Activated CD4-positive, alpha-beta memory T cell treated with anti-CD3 and anti-CD28 coated beads, Interleukin-2, amount 10 ng/mL, durations not matched to agents 7 days and 5 days (primary cell): ENCODE measurements at regions not wholly inside any gene's neighbourhood (a gene's known extent, or its start where the extent isn't known, plus 50 kb on each side); places are given as distances from the start of the nearest gene placed in this dataset.

ENCODE experiments used
- CTCF ChIA-PET: fragments of 350-600 bp; sonication (Branson Sonifier 250); formaldehyde crosslinking; loops from one replicate; lab custom pipeline; 2021; ENCODE audit warnings: antibody characterized with exemption, inconsistent platforms; lab: Charles Lee
- POLR2A ChIA-PET: fragments of 350-600 bp; sonication (Branson Sonifier 250); formaldehyde crosslinking; loops from one replicate; lab custom pipeline; 2021; ENCODE audit warnings: antibody characterized with exemption; lab: Charles Lee
- DNase-seq: peaks from one replicate; pipeline ENCODE4 v3.0.0-alpha.2; 2020
- H3K27ac Mint-ChIP-seq: one replicate; pipeline ENCODE4 v1.8.0; 2021; ENCODE audit warnings: mild to moderate bottlenecking, mixed read lengths
- H3K27me3 Mint-ChIP-seq: one replicate; pipeline ENCODE4 v1.8.0; 2021; ENCODE audit warnings: mixed read lengths
- H3K36me3 Mint-ChIP-seq: one replicate; pipeline ENCODE4 v1.8.0; 2021; ENCODE audit warnings: low read depth, mixed read lengths
- H3K4me1 Mint-ChIP-seq: one replicate; pipeline ENCODE4 v1.8.0; 2021; ENCODE audit warnings: mixed read lengths
- H3K4me3 Mint-ChIP-seq: one replicate; pipeline ENCODE4 v1.8.0; 2021; ENCODE audit warnings: mild to moderate bottlenecking, mixed read lengths
- H3K9me3 Mint-ChIP-seq: one replicate; pipeline ENCODE4 v1.8.0; 2021; ENCODE audit warnings: mixed read lengths

- Mint-ChIP-seq H3K27ac (no peak overlapping the region), H3K9me3 (no peaks in the 10 kb centered on the region), H3K36me3 (no peaks in the 10 kb centered on the region), H3K4me3 (no peak overlapping the region), H3K27me3 (no peaks in the 10 kb centered on the region), H3K4me1 (no peaks in the 10 kb centered on the region)
- POLR2A ChIA-PET, result interaction anchor here (0.5 kb wide), 1 partner anchor 32 kb away, joined by 3 read pairs; no protein-coding TSS in a partner anchor
- DNase-seq, result no peak
- CTCF ChIA-PET, result no interaction called here
Observed at GRCh38 chr5:90169078-90169477, 240.5 kb downstream of the CETN3 start.

DNA sequence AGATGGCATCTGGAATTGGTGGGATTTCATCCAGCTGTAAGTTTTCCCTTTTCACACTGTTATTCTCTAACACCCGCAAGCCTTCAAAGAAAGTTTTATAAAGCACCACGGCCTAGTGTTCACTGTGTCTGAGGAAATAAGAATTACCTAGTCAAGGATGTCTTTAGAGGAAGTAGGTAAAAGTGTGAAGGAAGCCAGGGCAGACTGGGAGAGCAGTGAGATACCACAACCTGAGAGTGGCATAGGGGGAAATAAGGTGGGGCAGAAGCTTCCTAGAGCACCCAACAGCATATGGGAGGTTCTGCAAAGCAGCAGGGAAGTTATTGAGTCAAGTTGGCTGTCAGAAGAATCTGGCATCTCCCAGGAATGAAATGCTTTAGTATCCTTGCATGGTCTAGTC is 241.2 kb downstream of the CETN3 start:
- Mint-ChIP-seq H3K27me3 (no peaks in the 10 kb centered on the region), H3K36me3 (no peaks in the 10 kb centered on the region), H3K27ac (no peak overlapping the region), H3K4me3 (no peak overlapping the region), H3K4me1 (no peaks in the 10 kb centered on the region), H3K9me3 (no peaks in the 10 kb centered on the region)
- CTCF ChIA-PET, result no interaction called here
- POLR2A ChIA-PET, result interaction anchor here (0.5 kb wide), 1 partner anchor 33 kb away, joined by 3 read pairs; no protein-coding TSS in a partner anchor
- no peak for DNase-seq

DNA sequence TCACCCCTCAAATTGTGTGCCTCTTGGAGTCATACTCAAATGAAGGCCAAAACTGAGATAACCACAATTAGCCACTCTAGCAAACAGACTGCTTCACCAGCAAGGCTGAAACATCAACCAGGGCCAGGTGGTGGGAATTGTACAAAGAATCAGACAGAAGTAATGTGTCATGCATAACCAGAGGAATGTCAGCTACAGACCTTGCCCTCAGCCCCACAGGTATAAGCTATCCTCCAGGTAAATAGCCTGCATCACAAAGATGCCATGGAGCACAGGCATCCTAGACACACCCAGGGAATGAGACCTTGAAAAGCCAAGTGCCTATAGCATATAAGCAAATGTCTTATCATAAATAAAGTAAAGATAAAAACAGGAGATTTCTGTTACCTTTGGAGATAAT is 242.7 kb downstream of the CETN3 start:
- DNase-seq, result no peak
- ChIA-PET POLR2A (no interaction called here), CTCF (no interaction called here)
- Mint-ChIP-seq H3K9me3 (no peaks in the 10 kb centered on the region), H3K27me3 (no peaks in the 10 kb centered on the region), H3K4me1 (no peaks in the 10 kb centered on the region), H3K36me3 (no peaks in the 10 kb centered on the region), H3K27ac (no peak overlapping the region), H3K4me3 (no peak overlapping the region)

GRCh38 chr5:90162324-90162723 is 247.2 kb downstream of the CETN3 start:
- H3K36me3 Mint-ChIP-seq, result no peaks in the 10 kb centered on the region
- POLR2A ChIA-PET, result no interaction called here
- no peaks in the 10 kb centered on the region for H3K4me1 Mint-ChIP-seq
- DNase-seq, result no peak
- H3K27me3 Mint-ChIP-seq, result no peaks in the 10 kb centered on the region
- no peaks in the 10 kb centered on the region for H3K9me3 Mint-ChIP-seq
- H3K4me3 Mint-ChIP-seq, result no peak overlapping the region
- no peak overlapping the region for H3K27ac Mint-ChIP-seq
- CTCF ChIA-PET, result no interaction called here

- CTCF ChIA-PET, result no interaction called here
- no peaks in the 10 kb centered on the region for H3K36me3 Mint-ChIP-seq
- no peaks in the 10 kb centered on the region for H3K9me3 Mint-ChIP-seq
- H3K27me3 Mint-ChIP-seq, result no peaks in the 10 kb centered on the region
- no peak overlapping the region for H3K27ac Mint-ChIP-seq
- H3K4me1 Mint-ChIP-seq, result no peaks in the 10 kb centered on the region
- no peak for DNase-seq
- no peak overlapping the region for H3K4me3 Mint-ChIP-seq
- POLR2A ChIA-PET, result no interaction called here
Observed at GRCh38 chr5:90161414-90161813, 248.1 kb downstream of the CETN3 start.

DNA sequence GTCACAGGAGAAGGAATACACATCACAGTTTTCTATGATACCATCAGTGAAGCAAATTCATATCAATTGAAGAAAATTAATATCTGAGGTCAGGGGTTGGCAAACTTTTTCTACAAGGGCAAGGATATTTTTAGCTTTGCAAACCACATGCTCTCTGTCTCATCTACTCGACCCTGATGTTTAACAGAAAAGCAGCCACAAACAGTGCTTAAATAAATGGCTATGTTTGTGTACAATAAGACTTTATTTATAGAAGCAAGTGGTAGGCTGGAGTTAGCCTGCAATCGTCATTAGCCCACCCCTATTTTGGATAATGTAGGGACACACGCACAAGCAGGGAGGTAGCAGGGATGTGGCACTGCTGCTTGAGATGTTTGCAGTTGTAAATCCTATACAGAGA is 251.4 kb downstream of the CETN3 start:
- Mint-ChIP-seq H3K36me3 (no peaks in the 10 kb centered on the region), H3K27ac (no peak overlapping the region), H3K4me3 (no peak overlapping the region), H3K9me3 (peaks cover under 1% of the 10 kb centered on the region), H3K4me1 (no peaks in the 10 kb centered on the region), H3K27me3 (no peaks in the 10 kb centered on the region)
- DNase-seq, result no peak
- ChIA-PET CTCF (no interaction called here), POLR2A (no interaction called here)

DNA sequence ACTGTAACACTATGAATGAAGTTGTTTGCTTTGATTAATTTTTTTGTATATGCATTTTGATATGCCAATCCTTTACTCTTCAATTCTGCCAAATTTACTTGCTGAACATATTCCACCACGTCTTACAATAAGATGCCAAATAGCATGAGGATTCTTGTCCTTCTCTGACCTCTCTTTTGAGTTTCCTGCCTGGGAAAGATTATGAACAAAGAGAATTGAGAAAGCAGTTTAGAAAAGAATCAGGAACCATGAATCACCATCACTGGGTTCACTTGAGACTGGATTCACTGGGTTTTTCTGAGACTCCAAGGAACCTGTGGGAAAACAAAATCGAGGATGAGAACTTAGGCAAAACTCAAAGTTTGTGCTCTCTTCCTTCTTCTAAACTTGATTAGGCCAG is 256.5 kb downstream of the CETN3 start:
- peaks cover 2% of the 10 kb centered on the region for H3K9me3 Mint-ChIP-seq
- DNase-seq, result no peak
- POLR2A ChIA-PET, result no interaction called here
- H3K27me3 Mint-ChIP-seq, result no peaks in the 10 kb centered on the region
- no peaks in the 10 kb centered on the region for H3K4me1 Mint-ChIP-seq
- H3K36me3 Mint-ChIP-seq, result no peaks in the 10 kb centered on the region
- CTCF ChIA-PET, result no interaction called here
- no peak overlapping the region for H3K4me3 Mint-ChIP-seq
- H3K27ac Mint-ChIP-seq, result no peak overlapping the region

GRCh38 chr5:90144625-90145327 is 264.8 kb downstream of the CETN3 start:
- Mint-ChIP-seq H3K4me1 (no peaks in the 10 kb centered on the region), H3K36me3 (no peaks in the 10 kb centered on the region), H3K27me3 (no peaks in the 10 kb centered on the region), H3K4me3 (no peak overlapping the region), H3K27ac (no peak overlapping the region), H3K9me3 (no peaks in the 10 kb centered on the region)
- CTCF ChIA-PET, result no interaction called here
- DNase-seq, result no peak
- POLR2A ChIA-PET, result no interaction called here

GRCh38 chr5:90142541-90142940 is 267.0 kb downstream of the CETN3 start:
- ChIA-PET CTCF (interaction anchor here (0.6 kb wide), 1 partner anchor 123 kb away, joined by 3 read pairs; no protein-coding TSS in a partner anchor), POLR2A (no interaction called here)

GRCh38 chr5:90141984-90142383 is 267.6 kb downstream of the CETN3 start:
- no peaks in the 10 kb centered on the region for H3K36me3 Mint-ChIP-seq
- no peaks in the 10 kb centered on the region for H3K9me3 Mint-ChIP-seq
- no peak overlapping the region for H3K27ac Mint-ChIP-seq
- ChIA-PET CTCF (no interaction called here), POLR2A (no interaction called here)
- no peak overlapping the region for H3K4me3 Mint-ChIP-seq
- DNase-seq, result no peak
- H3K4me1 Mint-ChIP-seq, result no peaks in the 10 kb centered on the region
- no peaks in the 10 kb centered on the region for H3K27me3 Mint-ChIP-seq

More at GRCh38 chr5:90142541-90142940, 267.0 kb downstream of the CETN3 start:
- no peak for DNase-seq
- no peak overlapping the region for H3K27ac Mint-ChIP-seq
- H3K9me3 Mint-ChIP-seq, result no peaks in the 10 kb centered on the region
- H3K4me3 Mint-ChIP-seq, result no peak overlapping the region
- no peaks in the 10 kb centered on the region for H3K4me1 Mint-ChIP-seq
- no peaks in the 10 kb centered on the region for H3K36me3 Mint-ChIP-seq
- no peaks in the 10 kb centered on the region for H3K27me3 Mint-ChIP-seq

DNA sequence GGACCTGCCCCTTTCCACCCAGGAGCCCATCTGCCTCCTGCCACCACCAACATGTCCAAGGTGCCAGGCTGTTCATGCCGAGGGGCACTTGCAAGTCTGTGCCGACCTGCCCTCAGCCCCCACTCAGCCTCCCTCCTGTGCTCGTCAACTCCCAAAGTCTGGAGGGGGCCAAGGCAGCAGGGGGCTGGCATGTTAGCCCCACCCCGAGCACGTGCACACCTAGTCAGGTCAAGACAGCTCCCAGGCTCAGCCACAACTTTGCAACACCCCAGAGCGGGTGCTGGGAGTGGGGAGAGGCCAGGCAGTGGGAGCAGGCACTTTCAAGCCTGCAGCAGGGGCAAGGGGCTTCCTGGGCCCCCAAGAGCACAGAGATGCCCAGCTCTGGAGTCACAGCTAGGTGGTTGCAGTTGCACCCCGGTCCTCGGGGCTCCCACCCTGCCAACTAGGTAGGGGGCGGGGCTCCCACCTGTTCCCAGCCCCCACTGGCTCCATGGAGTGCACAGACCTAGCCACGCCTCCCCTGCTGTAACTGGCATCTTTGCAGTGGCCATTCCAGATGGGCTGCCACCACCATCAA is 272.5 kb downstream of the CETN3 start:
- CTCF ChIA-PET, result no interaction called here
- POLR2A ChIA-PET, result no interaction called here
- DNase-seq, result no peak
- no peak overlapping the region for H3K27ac Mint-ChIP-seq
- H3K4me1 Mint-ChIP-seq, result no peaks in the 10 kb centered on the region
- H3K9me3 Mint-ChIP-seq, result no peaks in the 10 kb centered on the region
- H3K27me3 Mint-ChIP-seq, result no peaks in the 10 kb centered on the region
- H3K4me3 Mint-ChIP-seq, result no peak overlapping the region
- H3K36me3 Mint-ChIP-seq, result no peaks in the 10 kb centered on the region

DNA sequence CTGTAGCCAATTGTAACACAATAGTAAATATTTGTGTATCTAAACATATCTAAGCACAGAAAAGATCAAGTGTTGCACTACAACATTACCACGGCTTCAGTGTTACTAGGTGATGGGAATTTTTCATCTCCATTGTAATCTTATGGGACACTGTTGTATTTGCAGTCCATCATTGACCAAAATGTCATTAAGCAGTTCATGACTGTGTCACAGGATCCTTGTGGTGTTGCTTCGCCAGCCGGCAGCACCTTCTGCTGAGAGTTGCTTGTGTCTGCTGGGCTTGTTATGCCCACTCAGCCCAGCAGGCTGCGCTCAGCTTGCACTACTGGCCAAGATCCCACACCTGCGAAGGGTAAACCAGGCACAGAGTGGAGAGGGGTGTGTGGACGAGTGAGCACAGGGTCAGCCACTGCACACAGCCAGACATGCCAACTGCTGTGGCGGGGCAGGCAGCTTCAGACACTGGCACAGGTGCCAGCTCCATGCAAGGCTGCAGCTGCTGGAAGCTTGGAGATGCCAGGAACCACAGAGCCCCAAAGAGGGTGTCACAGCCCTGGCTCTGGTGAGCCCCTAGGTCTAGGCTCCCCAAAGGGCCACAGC is 273.7 kb downstream of the CETN3 start:
- H3K4me3 Mint-ChIP-seq, result no peak overlapping the region
- CTCF ChIA-PET, result no interaction called here
- no peaks in the 10 kb centered on the region for H3K9me3 Mint-ChIP-seq

DNA sequence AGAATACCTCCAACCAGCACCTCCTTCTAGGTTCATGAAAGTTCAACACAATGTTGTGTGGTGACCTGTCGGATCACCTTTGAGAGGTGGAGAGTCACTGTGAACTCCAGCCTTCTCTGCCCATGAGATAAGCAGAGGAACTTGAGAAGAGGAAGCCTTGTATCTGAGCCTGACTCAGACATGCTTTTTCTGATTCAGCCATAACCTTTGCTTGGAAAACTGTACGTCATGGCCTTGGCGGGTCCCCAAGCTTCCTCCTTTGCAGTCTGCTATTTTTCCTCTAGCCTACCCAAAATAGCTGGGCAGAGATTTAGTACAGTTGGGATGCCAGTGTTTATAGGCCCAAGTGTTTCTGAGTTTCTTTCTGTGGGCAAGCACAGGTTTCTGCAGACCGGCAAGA is 274.7 kb downstream of the CETN3 start:
- Mint-ChIP-seq H3K27ac (no peak overlapping the region), H3K9me3 (no peaks in the 10 kb centered on the region), H3K4me1 (no peaks in the 10 kb centered on the region), H3K27me3 (no peaks in the 10 kb centered on the region), H3K4me3 (no peak overlapping the region), H3K36me3 (no peaks in the 10 kb centered on the region)
- DNase-seq, result no peak
- CTCF ChIA-PET, result no interaction called here
- POLR2A ChIA-PET, result no interaction called here

More for the DNA sequence above, 273.7 kb downstream of the CETN3 start:
- POLR2A ChIA-PET, result no interaction called here
- Mint-ChIP-seq H3K4me1 (no peaks in the 10 kb centered on the region), H3K36me3 (no peaks in the 10 kb centered on the region), H3K27ac (no peak overlapping the region), H3K27me3 (no peaks in the 10 kb centered on the region)
- no peak for DNase-seq

- CTCF ChIA-PET, result no interaction called here
- Mint-ChIP-seq H3K27me3 (no peaks in the 10 kb centered on the region), H3K27ac (no peak overlapping the region), H3K4me1 (no peaks in the 10 kb centered on the region), H3K36me3 (no peaks in the 10 kb centered on the region), H3K4me3 (no peak overlapping the region), H3K9me3 (no peaks in the 10 kb centered on the region)
- no peak for DNase-seq
- POLR2A ChIA-PET, result no interaction called here
Observed at GRCh38 chr5:90134381-90134780, 275.2 kb downstream of the CETN3 start.
